HEK293T (cell line): ENCODE measurements at regions not wholly inside any gene's neighbourhood (a gene's known extent, or its start where the extent isn't known, plus 50 kb on each side); places are given as distances from the start of the nearest gene placed in this dataset.

Experiments used
- ELF4 ChIP-seq: fragments of 450-650 bp; IDR thresholded peaks from 2 replicates; pipeline ENCODE4 v1.6.1; 2017; ENCODE audit warnings: antibody characterized with exemption
- FOXA1 ChIP-seq: fragments of 450-650 bp; IDR thresholded peaks from 2 replicates; pipeline ENCODE4 v1.6.1; 2016; ENCODE audit warnings: mild to moderate bottlenecking
- HDGF ChIP-seq: fragments of 450-650 bp; IDR thresholded peaks from 2 replicates; pipeline ENCODE4 v1.6.1; 2017; ENCODE audit warnings: antibody characterized with exemption, borderline replicate concordance
- L3MBTL2 ChIP-seq: fragments of 450-650 bp; conservative IDR thresholded peaks from 2 replicates; pipeline ENCODE4 v1.6.1; 2016; ENCODE audit warnings: mild to moderate bottlenecking
- PKNOX1 ChIP-seq: fragments of 450-650 bp; IDR thresholded peaks from 2 replicates; pipeline ENCODE4 v1.6.1; 2016
- SUZ12 ChIP-seq: fragments of 450-650 bp; IDR thresholded peaks from 2 replicates; pipeline ENCODE4 v1.6.1; 2016; ENCODE audit warnings: mild to moderate bottlenecking

GRCh38 chr5:57069115-57069835, 104.6 kb upstream of the GPBP1 start:
- TF ChIP-seq FOXA1 (no peak), ELF4 (no peak), HDGF (no peak), L3MBTL2 (no peak), SUZ12 (no peak), PKNOX1 (no peak)
